Activated CD4-positive, alpha-beta T cell treated with anti-CD3 and anti-CD28 coated beads for 36 hours (primary cell): ENCODE measurements at regions not wholly inside any gene's neighbourhood (a gene's known extent, or its start where the extent isn't known, plus 50 kb on each side); places are given as distances from the start of the nearest gene placed in this dataset.

ENCODE experiments used
- ATAC-seq: fragments of 200-7000 bp; cut with Tn5 transposase; one replicate; pipeline ENCODE4 v1.10.0; 2021; ENCODE audit warnings: mild to moderate bottlenecking, moderate library complexity
- CTCF ChIA-PET: fragments of 350-600 bp; sonication (Branson Sonifier 250); formaldehyde crosslinking; loops from one replicate; lab custom pipeline; 2021; ENCODE audit warnings: antibody characterized with exemption; lab: Charles Lee
- POLR2A ChIA-PET: fragments of 350-600 bp; sonication (Branson Sonifier 250); formaldehyde crosslinking; loops from one replicate; lab custom pipeline; 2021; ENCODE audit warnings: antibody characterized with exemption, inconsistent platforms; lab: Charles Lee
- DNase-seq: peaks from one replicate; pipeline ENCODE4 v3.0.0-alpha.2; 2020
- H3K27ac Mint-ChIP-seq: one replicate; pipeline ENCODE4 v1.8.0; 2021; ENCODE audit warnings: mixed read lengths
- H3K27me3 Mint-ChIP-seq: one replicate; pipeline ENCODE4 v1.8.0; 2021; ENCODE audit warnings: mixed read lengths
- H3K36me3 Mint-ChIP-seq: one replicate; pipeline ENCODE4 v1.8.0; 2021; ENCODE audit warnings: low read depth, mixed read lengths
- H3K4me1 Mint-ChIP-seq: one replicate; pipeline ENCODE4 v1.8.0; 2021; ENCODE audit warnings: mixed read lengths
- H3K4me3 Mint-ChIP-seq: one replicate; pipeline ENCODE4 v1.8.0; 2021; ENCODE audit warnings: mild to moderate bottlenecking, moderate library complexity, mixed read lengths
- H3K9me3 Mint-ChIP-seq: one replicate; pipeline ENCODE4 v1.8.0; 2021; ENCODE audit warnings: low read depth, mixed read lengths
- intact Hi-C, 2 experiments: fragments of 100-400 bp; cut with DNase I in 1 of 2; cut with micrococcal nuclease in 1 of 2; formaldehyde crosslinking; loops; one replicate each; pipeline versions ENCODE4 v1.14.2 to v1.15.1; 2022 to 2024; cut with DNase I, micrococcal nuclease

DNA sequence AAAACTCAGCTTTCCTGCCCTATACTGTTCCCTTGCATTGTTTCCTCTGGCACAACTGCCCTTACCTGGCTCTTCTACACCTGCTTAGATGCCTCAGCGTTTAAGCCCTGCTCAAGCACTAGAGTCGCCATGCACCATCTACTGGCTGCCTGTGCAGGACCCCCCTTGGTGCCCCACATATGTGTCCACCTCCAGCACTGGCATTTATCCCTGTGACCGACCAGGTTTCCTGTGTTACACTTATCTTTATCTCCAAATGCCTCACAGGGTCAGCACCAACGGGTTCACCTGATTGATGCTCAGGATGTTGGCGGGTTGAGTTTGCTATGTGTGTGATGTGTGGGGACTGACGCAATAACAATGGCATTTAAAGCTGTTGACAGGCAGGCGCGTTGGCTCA, 177.5 kb downstream of the TMEM18 start:
- POLR2A ChIA-PET, result no interaction called here
- ATAC-seq (no peak), DNase-seq (no peak)
- CTCF ChIA-PET, result interaction anchor here (0.8 kb wide), 1 partner anchor 83 kb away, joined by 3 read pairs; no protein-coding TSS in a partner anchor
- H3K27ac Mint-ChIP-seq, result no peak overlapping the region
- H3K4me1 Mint-ChIP-seq, result no peaks in the 10 kb centered on the region
- no peaks in the 10 kb centered on the region for H3K9me3 Mint-ChIP-seq
- no peaks in the 10 kb centered on the region for H3K36me3 Mint-ChIP-seq
- no peak overlapping the region for H3K4me3 Mint-ChIP-seq
- peaks cover 13% of the 10 kb centered on the region for H3K27me3 Mint-ChIP-seq
- intact Hi-C loops, result no loop called here

DNA sequence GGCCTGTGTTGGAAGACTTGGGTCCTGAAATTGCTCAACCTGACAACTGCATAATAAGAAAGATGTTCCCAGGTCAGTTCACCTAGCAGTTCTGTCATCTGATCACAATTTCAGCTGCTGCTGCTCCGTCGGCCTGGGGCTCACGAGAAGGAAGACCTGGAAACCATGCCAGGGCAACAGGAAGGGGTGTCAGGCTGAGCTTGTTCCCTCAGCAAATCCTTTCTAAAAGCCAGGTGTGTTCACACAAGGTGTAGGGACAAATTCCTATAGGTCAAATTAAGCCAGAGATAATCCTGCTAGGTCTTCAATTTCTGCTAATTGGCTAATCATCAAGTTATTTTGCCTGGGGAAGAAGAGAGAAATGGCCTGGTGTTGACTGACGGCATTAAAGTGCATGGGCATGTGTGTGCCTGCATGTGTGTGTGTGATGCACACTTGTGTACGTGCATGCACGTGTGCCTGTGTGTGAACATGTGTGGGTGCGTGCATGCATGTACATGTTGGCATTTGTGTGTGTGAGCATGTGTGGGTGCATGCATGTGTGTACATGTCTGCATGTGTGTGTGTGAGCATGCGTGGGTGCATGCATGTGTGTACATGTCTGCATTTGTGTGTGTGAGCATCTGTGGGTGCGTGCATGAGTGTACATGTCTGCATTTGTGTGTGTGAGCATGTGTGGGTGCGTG, 178.6 kb downstream of the TMEM18 start:
- no peaks in the 10 kb centered on the region for H3K9me3 Mint-ChIP-seq
- no peaks in the 10 kb centered on the region for H3K36me3 Mint-ChIP-seq
- no peaks in the 10 kb centered on the region for H3K4me1 Mint-ChIP-seq
- no peak overlapping the region for H3K27ac Mint-ChIP-seq
- intact Hi-C loops, result no loop called here
- peaks cover 11% of the 10 kb centered on the region for H3K27me3 Mint-ChIP-seq
- POLR2A ChIA-PET, result no interaction called here
- DNase-seq (no peak), ATAC-seq (no peak)
- no peak overlapping the region for H3K4me3 Mint-ChIP-seq
- CTCF ChIA-PET, result no interaction called here

DNA sequence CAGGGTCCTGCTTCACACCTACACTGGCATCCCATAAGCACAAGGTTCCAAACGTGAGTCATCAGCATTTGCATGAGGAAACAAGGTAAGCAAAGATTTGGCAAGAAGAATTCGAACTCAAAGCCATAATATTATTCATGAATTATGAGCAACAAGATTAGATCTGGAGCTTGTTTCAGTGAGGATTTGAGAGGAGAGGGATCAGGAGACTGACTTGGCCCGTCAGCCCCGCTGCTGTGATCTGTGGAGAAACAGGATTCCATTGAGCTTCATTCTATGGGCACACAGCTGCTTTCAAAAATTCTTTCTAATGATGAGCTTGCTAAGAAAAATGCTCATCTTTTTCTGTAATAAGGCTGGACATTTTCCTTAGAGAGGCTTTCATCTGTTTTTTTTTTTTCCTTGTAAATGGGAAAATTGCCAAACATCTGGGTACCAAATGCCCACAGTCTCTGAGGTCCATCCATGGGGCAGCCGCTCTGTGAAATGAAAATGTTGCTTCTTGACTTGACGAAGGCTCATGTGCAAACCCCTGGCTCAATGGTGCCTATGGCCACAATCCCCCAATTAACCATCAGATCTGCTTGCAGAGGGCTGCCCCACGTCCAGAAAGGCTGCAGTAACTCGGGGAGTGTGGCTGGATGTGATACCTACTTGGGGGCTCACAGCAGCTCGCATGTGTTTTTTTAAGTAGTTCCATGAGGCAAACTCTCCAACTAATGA, 179.3 kb downstream of the TMEM18 start:
- ChIA-PET CTCF (no interaction called here), POLR2A (no interaction called here)
- Mint-ChIP-seq H3K27me3 (peaks cover 11% of the 10 kb centered on the region), H3K36me3 (no peaks in the 10 kb centered on the region), H3K4me1 (no peaks in the 10 kb centered on the region), H3K27ac (no peak overlapping the region), H3K4me3 (no peak overlapping the region), H3K9me3 (no peaks in the 10 kb centered on the region)
- no peak for ATAC-seq
- intact Hi-C loops, result no loop called here
- no peak for DNase-seq

DNA sequence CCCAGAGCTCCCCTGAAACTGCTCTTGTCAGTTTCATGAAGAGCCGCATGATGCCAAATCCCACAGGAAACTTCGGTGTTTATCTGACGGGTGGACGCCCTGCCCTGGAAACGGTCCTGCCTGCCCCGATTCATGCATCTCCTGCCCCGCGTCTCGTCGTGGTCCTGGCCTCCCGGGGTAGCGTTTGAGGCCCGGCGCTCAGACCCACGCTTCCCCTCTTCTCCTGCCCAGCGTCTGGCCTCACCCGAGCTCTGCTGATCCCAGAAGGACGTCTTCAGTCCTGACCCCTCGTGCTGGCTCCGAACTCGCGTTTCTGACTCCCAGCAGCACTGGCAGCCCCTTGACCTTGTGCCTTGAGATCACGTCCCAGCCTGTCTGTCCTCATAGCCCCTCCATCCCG, 180.5 kb downstream of the TMEM18 start:
- Mint-ChIP-seq H3K27me3 (peaks cover 11% of the 10 kb centered on the region), H3K36me3 (no peaks in the 10 kb centered on the region), H3K4me3 (no peak overlapping the region), H3K9me3 (no peaks in the 10 kb centered on the region), H3K27ac (no peak overlapping the region), H3K4me1 (no peaks in the 10 kb centered on the region)
- ChIA-PET POLR2A (no interaction called here), CTCF (no interaction called here)
- no peak for DNase-seq
- ATAC-seq, result no peak
- intact Hi-C loops, result no loop called here

DNA sequence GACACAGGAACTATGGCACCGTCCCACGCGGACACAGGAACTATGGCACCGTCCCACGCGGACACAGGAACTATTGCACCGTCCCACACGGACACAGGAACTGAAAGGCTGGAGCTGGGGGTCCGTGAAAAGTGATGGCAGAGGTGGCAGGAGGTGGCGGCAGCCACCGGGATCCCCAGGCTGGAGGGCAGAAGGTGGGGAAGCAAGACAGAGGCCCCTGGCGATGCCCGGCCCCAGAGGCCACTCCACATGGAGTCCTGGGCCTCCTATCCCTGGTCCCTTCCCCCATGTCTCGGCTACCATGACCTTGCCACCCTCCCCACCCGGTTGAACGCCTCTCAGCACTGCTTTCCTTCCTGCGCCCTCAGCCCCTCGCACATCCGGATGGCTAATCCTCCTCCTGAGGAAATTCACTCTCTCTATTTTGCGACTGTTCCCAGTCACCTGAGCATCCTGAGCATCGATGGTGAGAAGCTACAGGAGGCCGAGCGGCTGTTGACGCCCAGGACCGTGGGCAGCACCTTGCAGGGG, 181.4 kb downstream of the TMEM18 start:
- no peaks in the 10 kb centered on the region for H3K36me3 Mint-ChIP-seq
- intact Hi-C loops, result no loop called here
- no peak overlapping the region for H3K27ac Mint-ChIP-seq
- CTCF ChIA-PET, result no interaction called here
- H3K9me3 Mint-ChIP-seq, result no peaks in the 10 kb centered on the region
- no peak overlapping the region for H3K4me3 Mint-ChIP-seq
- DNase-seq, result no peak
- H3K27me3 Mint-ChIP-seq, result peaks cover 10% of the 10 kb centered on the region
- H3K4me1 Mint-ChIP-seq, result no peaks in the 10 kb centered on the region
- POLR2A ChIA-PET, result no interaction called here
- no peak for ATAC-seq

DNA sequence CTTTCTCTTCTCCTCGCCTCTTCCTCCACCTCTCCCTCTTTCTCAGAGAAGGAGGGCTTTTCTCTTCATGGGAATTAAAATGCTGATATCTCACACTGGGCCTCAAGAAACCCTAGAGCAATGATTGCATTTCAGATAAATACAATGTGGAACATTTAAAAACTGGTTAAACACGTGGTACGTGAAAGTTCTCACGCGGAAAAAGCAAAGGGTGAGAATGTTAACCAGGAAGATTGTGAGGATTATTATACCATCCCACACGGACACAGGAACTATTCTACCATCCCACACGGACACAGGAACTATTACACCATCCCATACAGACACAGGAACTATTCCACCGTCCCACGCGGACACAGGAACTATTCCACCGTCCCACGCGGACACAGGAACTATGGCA, 182.4 kb downstream of the TMEM18 start:
- ChIA-PET CTCF (no interaction called here), POLR2A (no interaction called here)
- no peak for ATAC-seq
- no peak overlapping the region for H3K4me3 Mint-ChIP-seq
- intact Hi-C loops, result no loop called here
- no peak overlapping the region for H3K27ac Mint-ChIP-seq
- no peaks in the 10 kb centered on the region for H3K9me3 Mint-ChIP-seq
- H3K36me3 Mint-ChIP-seq, result no peaks in the 10 kb centered on the region
- peaks cover 10% of the 10 kb centered on the region for H3K27me3 Mint-ChIP-seq
- no peaks in the 10 kb centered on the region for H3K4me1 Mint-ChIP-seq
- DNase-seq, result no peak

DNA sequence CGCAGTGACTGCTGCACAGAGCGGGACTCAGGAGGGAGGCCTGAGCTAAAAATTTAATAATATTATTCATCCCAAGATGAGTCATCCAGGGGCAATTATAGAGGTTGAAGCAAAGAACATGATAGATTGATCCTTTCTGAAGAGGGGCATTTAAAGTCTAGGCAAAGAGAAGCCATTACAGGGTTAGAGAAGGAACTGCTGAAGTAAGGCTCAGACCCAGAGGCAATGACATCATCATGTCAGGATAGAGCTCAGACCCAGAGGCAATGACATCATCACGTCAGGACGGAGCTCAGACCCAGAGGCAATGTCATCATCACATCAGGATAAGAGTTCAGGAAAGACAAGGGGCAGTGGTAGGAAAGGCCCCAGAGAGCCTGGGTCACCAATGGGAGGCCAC, 184.0 kb downstream of the TMEM18 start:
- ChIA-PET POLR2A (no interaction called here), CTCF (no interaction called here)
- Mint-ChIP-seq H3K27me3 (peaks cover 6% of the 10 kb centered on the region), H3K4me3 (no peak overlapping the region), H3K9me3 (no peaks in the 10 kb centered on the region), H3K4me1 (no peaks in the 10 kb centered on the region), H3K27ac (no peak overlapping the region), H3K36me3 (no peaks in the 10 kb centered on the region)
- ATAC-seq (no peak), DNase-seq (no peak)
- intact Hi-C loops, result no loop called here

DNA sequence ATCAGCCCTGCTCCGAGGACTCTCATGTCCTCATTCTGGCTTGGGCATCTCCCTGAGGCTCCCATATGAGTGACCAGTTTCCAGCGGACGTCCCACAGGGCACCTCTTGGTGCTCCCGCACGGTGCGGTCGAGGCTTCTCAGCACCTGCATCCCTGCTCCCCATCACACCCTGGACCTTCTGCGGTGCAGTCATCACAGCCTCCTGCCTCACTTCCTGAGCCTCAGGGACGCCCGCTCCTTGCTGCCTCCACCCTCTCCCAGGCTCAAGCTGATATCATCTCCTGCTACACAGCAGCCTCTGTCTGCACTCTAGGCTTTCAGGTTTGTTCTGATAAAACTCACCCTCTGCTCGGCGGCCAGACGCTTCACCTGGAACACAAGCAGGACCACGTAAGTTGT, 185.0 kb downstream of the TMEM18 start:
- intact Hi-C loops, result no loop called here
- H3K9me3 Mint-ChIP-seq, result no peaks in the 10 kb centered on the region
- H3K27me3 Mint-ChIP-seq, result peaks cover 3% of the 10 kb centered on the region
- DNase-seq (no peak), ATAC-seq (no peak)
- no peaks in the 10 kb centered on the region for H3K4me1 Mint-ChIP-seq
- no peaks in the 10 kb centered on the region for H3K36me3 Mint-ChIP-seq
- CTCF ChIA-PET, result no interaction called here
- H3K4me3 Mint-ChIP-seq, result no peak overlapping the region
- H3K27ac Mint-ChIP-seq, result no peak overlapping the region
- POLR2A ChIA-PET, result no interaction called here

DNA sequence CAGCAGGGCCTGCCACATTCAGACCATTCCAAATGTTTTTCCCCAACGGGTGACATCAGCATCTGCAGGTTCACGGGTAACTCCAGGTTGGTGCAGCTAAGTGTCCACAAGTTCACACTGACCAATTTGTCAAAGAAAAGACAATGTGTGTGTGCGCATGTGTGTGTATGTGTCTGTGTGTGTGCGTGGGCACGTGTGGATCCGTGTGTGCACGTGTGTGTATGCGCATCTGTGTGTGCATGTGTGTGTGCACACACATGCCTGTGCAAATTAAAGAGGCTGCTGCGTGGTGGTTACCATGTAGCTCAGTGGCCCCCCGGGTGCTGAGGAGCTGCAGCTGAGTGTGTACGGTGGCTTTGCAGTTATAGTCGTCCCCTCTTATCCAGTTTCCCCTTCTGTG, 187.4 kb downstream of the TMEM18 start:
- H3K9me3 Mint-ChIP-seq, result no peaks in the 10 kb centered on the region
- no peaks in the 10 kb centered on the region for H3K4me1 Mint-ChIP-seq
- CTCF ChIA-PET, result no interaction called here
- ATAC-seq, result no peak
- H3K4me3 Mint-ChIP-seq, result no peak overlapping the region
- intact Hi-C loops, result no loop called here
- DNase-seq, result no peak
- POLR2A ChIA-PET, result no interaction called here
- H3K27ac Mint-ChIP-seq, result no peak overlapping the region
- no peaks in the 10 kb centered on the region for H3K36me3 Mint-ChIP-seq
- peaks cover 3% of the 10 kb centered on the region for H3K27me3 Mint-ChIP-seq

DNA sequence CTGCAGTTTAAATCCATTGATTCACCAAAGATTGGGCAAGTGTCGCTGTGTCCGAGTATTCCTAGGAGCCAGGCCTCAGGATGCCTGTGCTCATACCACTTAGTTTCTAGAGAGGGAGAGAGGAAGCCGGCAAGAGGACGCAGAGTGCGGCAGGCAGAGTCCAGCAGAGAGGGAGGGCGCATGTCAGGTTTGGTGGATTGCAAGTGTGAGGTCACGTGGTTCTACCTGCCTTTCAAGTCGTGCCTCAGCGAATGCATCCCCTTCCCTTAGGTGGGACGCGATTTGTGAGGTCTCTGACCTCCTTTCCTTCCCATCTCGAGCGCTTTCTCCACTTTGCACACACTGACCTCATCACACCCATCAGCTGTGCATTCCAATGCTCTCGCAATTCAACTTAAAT, 188.1 kb downstream of the TMEM18 start:
- ChIA-PET CTCF (no interaction called here), POLR2A (no interaction called here)
- intact Hi-C loops, result no loop called here
- no peak for DNase-seq
- H3K4me3 Mint-ChIP-seq, result no peak overlapping the region
- H3K4me1 Mint-ChIP-seq, result no peaks in the 10 kb centered on the region
- H3K27ac Mint-ChIP-seq, result no peak overlapping the region
- no peaks in the 10 kb centered on the region for H3K9me3 Mint-ChIP-seq
- H3K36me3 Mint-ChIP-seq, result no peaks in the 10 kb centered on the region
- peaks cover 3% of the 10 kb centered on the region for H3K27me3 Mint-ChIP-seq
- no peak for ATAC-seq

DNA sequence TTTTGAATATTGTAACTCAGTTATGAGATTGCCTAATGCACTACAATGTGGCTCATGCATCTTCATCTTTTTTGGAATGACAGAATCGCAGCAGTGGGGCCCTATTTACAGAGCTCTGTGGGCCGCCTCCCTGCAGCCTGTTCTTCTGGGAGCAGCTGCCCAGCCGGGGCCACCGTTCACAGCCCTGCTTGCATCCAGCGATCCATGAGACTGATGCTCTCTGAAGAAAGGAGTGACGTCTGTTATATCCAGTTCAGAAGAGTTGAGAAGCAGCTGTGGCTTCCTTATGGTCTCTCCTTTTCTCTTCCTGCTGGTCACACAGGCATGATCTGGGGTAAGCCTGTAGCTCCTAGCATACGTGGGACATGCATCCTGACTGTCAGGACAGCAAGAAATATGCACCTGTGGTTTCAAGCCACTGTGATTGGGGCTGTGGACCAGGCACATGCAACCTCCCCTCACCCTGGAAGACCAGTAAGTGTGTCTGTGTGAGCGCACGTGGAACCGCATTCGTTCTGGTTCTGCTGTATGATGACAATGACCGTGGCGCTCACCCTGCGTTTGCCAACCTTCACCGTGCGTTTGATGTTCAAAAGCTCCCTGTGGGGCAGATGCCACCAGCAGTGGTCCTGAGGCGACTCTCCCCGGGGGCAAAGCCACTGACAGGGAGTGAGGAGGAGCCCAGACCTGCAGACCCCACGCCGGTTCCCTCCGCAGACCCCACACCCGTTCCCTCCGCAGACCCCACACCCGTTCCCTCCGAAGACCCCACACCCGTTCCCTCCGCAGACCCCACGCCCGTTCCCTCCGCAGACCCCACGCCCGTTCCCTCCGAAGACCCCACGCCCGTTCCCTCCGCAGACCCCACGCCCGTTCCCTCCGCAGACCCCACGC, 189.8 kb downstream of the TMEM18 start:
- Mint-ChIP-seq H3K36me3 (no peaks in the 10 kb centered on the region), H3K9me3 (no peaks in the 10 kb centered on the region), H3K4me3 (no peak overlapping the region), H3K27me3 (peaks cover 3% of the 10 kb centered on the region), H3K27ac (no peak overlapping the region), H3K4me1 (no peaks in the 10 kb centered on the region)
- intact Hi-C loops, result no loop called here
- ChIA-PET CTCF (no interaction called here), POLR2A (no interaction called here)
- DNase-seq (no peak), ATAC-seq (no peak)
